Thoracic aorta (tissue), 2 donors: ENCODE measurements at regions not wholly inside any gene's neighbourhood (a gene's known extent, or its start where the extent isn't known, plus 50 kb on each side); places are given as distances from the start of the nearest gene placed in this dataset.

Experiments used
- ATAC-seq: fragments of 150-250 bp; one replicate; pipeline ENCODE4 v1.8.0; 2017; ENCODE audit warnings: low read depth; ENCODE audit not compliant: insufficient number of reproducible peaks, low FRiP score
- DNase-seq: peaks from one replicate; pipeline ENCODE4 v3.0.0-alpha.2; 2020; ENCODE audit warnings: low spot score
- H3K27ac ChIP-seq, 2 donors: fragments of 200-600 bp; sonication (generic); 1 replicate in 1 of 2; 2 replicates in 1 of 2; pipeline ENCODE4 v1.5.1; 2016; ENCODE audit warnings: mild to moderate bottlenecking in 2 of 2, moderate library complexity in 2 of 2
- H3K27me3 ChIP-seq: fragments of 200-600 bp; sonication (generic); replicated peaks from 2 replicates; pipeline ENCODE4 v1.6.0; 2016; ENCODE audit warnings: mild to moderate bottlenecking; ENCODE audit not compliant: insufficient read depth
- H3K36me3 ChIP-seq: fragments of 200-600 bp; sonication (generic); one replicate; pipeline ENCODE4 v1.5.1; 2016
- H3K4me1 ChIP-seq, 2 donors: fragments of 200-600 bp; sonication (generic); 1 replicate in 1 of 2; 2 replicates in 1 of 2; pipeline versions ENCODE4 v1.5.1 to v1.6.0; 2016; ENCODE audit warnings: low read depth in 2 of 2, mild to moderate bottlenecking in 1 of 2; ENCODE audit not compliant: control insufficient read depth in 1 of 2
- H3K4me3 ChIP-seq: fragments of 200-600 bp; sonication (generic); 2 replicates; pipeline ENCODE4 v1.5.1; 2016; ENCODE audit warnings: mild to moderate bottlenecking
- H3K9me3 ChIP-seq: fragments of 200-600 bp; sonication (generic); 2 replicates; pipeline ENCODE4 v1.5.1; 2016
- TF ChIP-seq, protein P1 (sequence below): fragments of 200-600 bp; sonication (generic); IDR thresholded peaks from one replicate; pipeline ENCODE4 v1.5.1; 2019; ENCODE audit warnings: antibody characterized with exemption

GRCh38 chr2:146366276-146366675 is 1478.6 kb upstream of the ACVR2A start:
- no peaks in the 10 kb centered on the region for H3K9me3 ChIP-seq
- no peaks in the 10 kb centered on the region for H3K27me3 ChIP-seq
- no peak for DNase-seq
- TF ChIP-seq, protein P1, sequence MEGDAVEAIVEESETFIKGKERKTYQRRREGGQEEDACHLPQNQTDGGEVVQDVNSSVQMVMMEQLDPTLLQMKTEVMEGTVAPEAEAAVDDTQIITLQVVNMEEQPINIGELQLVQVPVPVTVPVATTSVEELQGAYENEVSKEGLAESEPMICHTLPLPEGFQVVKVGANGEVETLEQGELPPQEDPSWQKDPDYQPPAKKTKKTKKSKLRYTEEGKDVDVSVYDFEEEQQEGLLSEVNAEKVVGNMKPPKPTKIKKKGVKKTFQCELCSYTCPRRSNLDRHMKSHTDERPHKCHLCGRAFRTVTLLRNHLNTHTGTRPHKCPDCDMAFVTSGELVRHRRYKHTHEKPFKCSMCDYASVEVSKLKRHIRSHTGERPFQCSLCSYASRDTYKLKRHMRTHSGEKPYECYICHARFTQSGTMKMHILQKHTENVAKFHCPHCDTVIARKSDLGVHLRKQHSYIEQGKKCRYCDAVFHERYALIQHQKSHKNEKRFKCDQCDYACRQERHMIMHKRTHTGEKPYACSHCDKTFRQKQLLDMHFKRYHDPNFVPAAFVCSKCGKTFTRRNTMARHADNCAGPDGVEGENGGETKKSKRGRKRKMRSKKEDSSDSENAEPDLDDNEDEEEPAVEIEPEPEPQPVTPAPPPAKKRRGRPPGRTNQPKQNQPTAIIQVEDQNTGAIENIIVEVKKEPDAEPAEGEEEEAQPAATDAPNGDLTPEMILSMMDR = no peak
- ATAC-seq = no peak
- no peak overlapping the region for H3K4me3 ChIP-seq
- no peaks in the 10 kb centered on the region for H3K4me1 ChIP-seq
- H3K27ac ChIP-seq = no peak overlapping the region
- H3K36me3 ChIP-seq = no peaks in the 10 kb centered on the region

GRCh38 chr2:146365041-146365440 is 1479.8 kb upstream of the ACVR2A start:
- DNase-seq = no peak
- TF ChIP-seq, protein P1 = no peak
- no peak overlapping the region for H3K27ac ChIP-seq

DNA sequence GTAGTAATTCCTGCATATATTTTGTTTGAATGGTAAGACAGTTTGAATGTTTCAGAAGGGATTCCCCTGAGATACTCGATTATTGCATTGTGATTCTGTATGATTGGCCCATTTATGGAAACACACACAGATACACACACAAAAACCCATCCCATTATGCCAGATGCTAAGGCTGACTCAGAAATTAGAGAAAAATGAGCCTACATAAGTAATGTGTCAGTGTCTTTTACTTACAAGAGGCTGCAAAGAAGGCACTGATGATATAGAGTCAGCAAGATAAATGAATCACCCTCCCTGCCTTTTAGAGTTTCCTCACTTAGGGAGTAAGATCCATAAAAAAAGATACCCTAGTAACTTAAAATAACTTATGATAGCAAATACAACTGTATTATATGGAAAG is 1481.1 kb upstream of the ACVR2A start:
- Histone ChIP-seq H3K36me3 (no peaks in the 10 kb centered on the region), H3K4me1 (no peaks in the 10 kb centered on the region), H3K27me3 (no peaks in the 10 kb centered on the region), H3K4me3 (no peak overlapping the region), H3K9me3 (no peaks in the 10 kb centered on the region), H3K27ac (no peak overlapping the region)
- TF ChIP-seq, protein P1 = no peak
- no peak for ATAC-seq
- DNase-seq = no peak

More at GRCh38 chr2:146365041-146365440, 1479.8 kb upstream of the ACVR2A start:
- ATAC-seq = no peak
- Histone ChIP-seq H3K4me3 (no peak overlapping the region), H3K27me3 (no peaks in the 10 kb centered on the region), H3K9me3 (no peaks in the 10 kb centered on the region), H3K4me1 (no peaks in the 10 kb centered on the region), H3K36me3 (no peaks in the 10 kb centered on the region)

DNA sequence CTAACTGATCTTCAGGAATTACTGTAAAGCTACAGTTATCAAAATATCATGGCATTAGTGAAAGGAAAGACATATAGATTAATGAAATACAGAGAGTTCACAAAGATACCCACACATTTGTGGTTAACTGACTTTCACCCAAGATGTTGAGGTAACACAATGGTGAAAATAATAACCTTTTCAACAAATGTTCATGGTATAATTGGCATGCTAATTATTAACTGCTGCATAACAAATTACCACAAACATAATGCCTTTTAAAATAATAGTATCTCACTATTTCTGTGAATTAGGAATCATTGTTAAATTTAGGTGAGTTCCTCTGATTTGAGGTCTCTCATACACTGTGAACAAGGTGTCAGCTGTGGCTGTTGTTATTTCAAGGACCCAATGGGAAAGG is 1493.1 kb upstream of the ACVR2A start:
- no peaks in the 10 kb centered on the region for H3K27me3 ChIP-seq
- no peak for DNase-seq
- H3K4me1 ChIP-seq = no peaks in the 10 kb centered on the region
- H3K27ac ChIP-seq = no peak overlapping the region
- H3K4me3 ChIP-seq = no peak overlapping the region
- H3K9me3 ChIP-seq = no peaks in the 10 kb centered on the region
- TF ChIP-seq, protein P1 = no peak
- H3K36me3 ChIP-seq = no peaks in the 10 kb centered on the region
- ATAC-seq = no peak

DNA sequence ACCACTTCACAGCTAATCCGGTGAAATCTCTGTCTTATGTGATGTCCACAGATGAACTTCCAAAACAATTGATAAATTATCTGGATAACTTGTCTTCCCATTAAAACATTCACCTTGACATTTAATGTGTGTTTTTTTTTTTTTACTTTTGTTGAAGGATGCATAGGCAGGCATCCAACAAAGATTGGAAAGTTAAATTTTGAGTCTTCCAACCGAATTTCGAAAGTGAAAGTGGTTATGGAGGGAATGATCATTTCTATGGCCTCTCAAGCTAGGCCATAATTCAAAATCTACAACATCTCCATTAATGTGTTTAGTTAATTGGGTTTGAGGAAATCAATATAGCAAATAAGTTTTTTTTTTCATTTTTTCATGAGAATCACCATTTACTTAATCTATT is 1495.5 kb upstream of the ACVR2A start:
- ATAC-seq = no peak
- DNase-seq = no peak

More for the DNA sequence above, 1495.5 kb upstream of the ACVR2A start:
- H3K36me3 ChIP-seq = no peaks in the 10 kb centered on the region
- no peaks in the 10 kb centered on the region for H3K27me3 ChIP-seq
- H3K9me3 ChIP-seq = no peaks in the 10 kb centered on the region
- H3K4me1 ChIP-seq = no peaks in the 10 kb centered on the region
- H3K27ac ChIP-seq = no peak overlapping the region
- no peak overlapping the region for H3K4me3 ChIP-seq
- TF ChIP-seq, protein P1 = no peak
